ENCODE measurements at regions not wholly inside any gene's neighbourhood (a gene's known extent, or its start where the extent isn't known, plus 50 kb on each side); places are given as distances from the start of the nearest gene placed in this dataset.

DNA sequence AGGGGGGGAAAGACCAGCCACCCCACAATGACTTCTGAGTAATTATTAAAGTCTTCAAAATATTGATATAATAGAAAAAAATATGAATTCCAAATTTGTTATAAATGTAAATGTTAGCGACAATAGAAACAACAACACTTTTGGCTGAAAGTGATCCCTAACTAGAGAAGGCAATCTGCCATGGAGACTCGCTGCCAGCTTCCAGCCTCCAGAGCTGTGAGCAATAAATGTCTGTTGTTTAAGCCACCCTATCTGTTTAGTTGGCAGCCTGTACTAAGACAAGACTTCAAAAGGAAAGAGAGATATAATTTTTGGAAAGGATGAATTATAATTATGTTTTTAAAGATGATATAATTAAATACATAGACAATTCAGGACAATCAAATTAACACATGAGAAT is 130.8 kb upstream of the HSFY2 start:
- TF ChIP-seq, protein P1, sequence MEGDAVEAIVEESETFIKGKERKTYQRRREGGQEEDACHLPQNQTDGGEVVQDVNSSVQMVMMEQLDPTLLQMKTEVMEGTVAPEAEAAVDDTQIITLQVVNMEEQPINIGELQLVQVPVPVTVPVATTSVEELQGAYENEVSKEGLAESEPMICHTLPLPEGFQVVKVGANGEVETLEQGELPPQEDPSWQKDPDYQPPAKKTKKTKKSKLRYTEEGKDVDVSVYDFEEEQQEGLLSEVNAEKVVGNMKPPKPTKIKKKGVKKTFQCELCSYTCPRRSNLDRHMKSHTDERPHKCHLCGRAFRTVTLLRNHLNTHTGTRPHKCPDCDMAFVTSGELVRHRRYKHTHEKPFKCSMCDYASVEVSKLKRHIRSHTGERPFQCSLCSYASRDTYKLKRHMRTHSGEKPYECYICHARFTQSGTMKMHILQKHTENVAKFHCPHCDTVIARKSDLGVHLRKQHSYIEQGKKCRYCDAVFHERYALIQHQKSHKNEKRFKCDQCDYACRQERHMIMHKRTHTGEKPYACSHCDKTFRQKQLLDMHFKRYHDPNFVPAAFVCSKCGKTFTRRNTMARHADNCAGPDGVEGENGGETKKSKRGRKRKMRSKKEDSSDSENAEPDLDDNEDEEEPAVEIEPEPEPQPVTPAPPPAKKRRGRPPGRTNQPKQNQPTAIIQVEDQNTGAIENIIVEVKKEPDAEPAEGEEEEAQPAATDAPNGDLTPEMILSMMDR (IDR thresholded peaks at IDR 0.05) = no peak
- no peak for TF ChIP-seq POLR2A (IDR thresholded peaks at IDR 0.05)
- TF ChIP-seq POLR2AphosphoS5 (IDR thresholded peaks at IDR 0.05) = no peak
